ENCODE measurements at regions not wholly inside any gene's neighbourhood (a gene's known extent, or its start where the extent isn't known, plus 50 kb on each side); places are given as distances from the start of the nearest gene placed in this dataset.

DNA sequence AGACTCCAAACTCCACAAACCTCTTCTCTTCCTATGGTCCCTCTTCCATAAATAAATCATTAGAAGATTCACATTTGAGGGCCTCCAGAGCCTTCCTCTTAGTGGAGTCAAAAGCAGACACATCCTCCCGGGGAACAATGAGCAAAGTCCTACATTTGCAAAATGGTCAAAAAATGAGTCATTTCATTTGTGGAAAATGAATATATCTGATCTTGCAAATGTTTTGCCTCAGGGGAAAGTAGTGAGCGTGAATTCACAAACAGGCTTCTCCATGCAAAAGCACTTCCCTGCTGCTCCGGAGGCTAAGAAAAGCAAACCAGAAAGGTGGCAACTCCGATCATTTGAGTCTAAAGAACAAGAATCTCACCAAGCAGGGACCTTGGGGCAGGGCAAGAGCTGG, 86.7 kb upstream of the IQSEC1 start:
- no peak for DNase-seq (ENCODE audit: extremely low read depth, low read depth)

DNA sequence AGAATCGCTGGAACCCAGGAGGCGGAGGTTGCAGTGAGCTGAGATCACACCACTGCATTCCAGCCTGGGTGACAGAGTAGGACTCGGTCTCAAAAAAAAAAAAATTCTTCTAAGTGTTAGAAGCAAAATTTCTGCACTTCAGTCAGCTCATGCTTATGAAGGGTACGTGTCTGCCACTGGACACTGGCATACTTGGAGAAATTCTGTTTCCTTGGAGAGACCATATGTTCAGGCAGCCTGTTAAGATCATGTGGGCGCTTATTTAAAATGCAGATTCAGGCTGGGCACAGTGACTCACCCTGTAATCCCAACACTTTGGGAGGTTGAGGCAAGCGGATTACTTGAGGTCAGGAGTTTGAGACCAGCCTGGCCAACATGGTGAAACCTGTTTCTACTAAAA, 85.6 kb upstream of the IQSEC1 start:
- DNase-seq (ENCODE audit: extremely low read depth, low read depth) = no peak

DNA sequence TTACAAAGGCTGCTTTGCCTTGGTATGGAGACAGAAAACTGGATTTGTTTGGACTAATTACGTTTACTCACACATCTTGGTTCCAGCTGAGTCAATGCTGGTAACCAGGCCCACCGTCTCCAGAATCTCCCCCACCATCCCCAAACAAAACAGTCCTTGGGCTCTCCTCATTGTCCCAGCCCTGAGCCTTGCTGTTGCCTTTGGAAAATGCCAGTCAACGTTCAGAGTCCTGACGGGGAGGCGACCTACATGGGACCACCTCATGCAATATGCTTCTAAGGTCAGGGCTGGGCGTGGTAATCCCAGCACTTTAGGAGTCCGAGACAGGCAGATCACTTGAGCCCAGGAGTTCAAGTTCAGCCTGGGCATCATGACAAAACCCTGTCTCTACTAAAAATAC, 85.2 kb upstream of the IQSEC1 start:
- DNase-seq (ENCODE audit: extremely low read depth, low read depth) = no peak

DNA sequence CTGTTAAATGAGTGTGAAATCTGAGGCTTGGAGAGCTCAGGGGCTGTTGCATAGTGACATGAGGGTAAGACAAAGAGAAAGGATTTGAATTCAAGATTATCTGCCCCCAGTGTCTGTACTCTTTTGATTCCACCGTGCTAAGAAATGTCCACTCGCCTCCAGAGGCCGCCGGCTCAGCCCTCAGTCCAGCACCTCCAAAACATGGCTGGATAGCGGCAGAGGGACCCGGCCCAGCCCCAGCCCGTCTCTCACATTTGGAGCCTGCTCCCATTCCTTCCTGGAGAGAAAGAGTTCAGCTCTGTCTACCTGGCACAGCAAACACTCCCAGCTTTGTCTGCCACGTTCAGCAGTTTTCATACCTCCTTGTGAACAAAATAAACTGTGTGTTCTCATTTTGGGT, 84.8 kb upstream of the IQSEC1 start:
- DNase-seq (ENCODE audit: extremely low read depth, low read depth) = no peak

DNA sequence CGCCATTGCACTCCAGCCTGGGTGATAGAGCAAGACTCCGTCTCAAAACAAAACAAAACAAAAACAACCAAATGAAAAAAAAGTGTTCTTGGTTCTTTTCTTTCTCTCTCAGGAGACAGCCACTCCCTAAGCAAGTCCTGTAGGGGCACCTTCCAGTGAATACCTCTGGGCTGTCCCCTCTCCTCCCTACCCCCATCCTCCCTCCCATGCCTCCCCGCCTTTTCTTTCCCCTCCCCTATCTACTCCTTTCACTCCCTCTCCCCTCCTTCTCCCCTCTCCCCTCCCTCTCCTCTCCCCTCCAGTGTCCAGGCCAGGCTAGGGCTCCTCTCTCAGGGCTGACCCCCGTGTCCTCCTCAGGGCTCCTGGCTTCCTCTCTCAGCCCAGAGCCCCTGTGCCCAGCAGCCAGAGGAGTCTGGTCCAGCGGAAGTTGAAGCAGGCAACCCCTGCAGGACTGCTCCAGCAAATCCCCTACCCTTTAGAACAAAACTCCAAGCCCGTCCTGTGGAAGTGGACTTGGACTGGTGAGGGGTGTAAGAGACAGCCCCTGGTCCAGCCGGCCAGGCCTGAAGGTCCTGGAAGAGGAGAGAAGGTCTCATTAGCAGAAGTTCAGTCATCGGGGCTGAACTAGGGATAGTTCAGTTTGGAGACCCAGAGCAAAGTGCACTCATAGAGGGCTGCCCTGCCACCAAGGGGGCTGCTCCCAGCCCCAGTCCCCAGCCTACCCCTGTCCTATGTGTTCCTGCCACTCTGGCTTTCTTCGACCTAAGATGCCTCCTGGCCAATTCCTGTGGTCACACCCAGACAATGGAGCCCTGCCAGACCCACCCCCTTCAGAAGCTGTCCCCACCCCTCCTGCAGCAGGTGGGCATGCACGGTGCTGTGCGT, 79.8 kb upstream of the IQSEC1 start:
- no peak for DNase-seq (ENCODE audit: extremely low read depth, low read depth)

DNA sequence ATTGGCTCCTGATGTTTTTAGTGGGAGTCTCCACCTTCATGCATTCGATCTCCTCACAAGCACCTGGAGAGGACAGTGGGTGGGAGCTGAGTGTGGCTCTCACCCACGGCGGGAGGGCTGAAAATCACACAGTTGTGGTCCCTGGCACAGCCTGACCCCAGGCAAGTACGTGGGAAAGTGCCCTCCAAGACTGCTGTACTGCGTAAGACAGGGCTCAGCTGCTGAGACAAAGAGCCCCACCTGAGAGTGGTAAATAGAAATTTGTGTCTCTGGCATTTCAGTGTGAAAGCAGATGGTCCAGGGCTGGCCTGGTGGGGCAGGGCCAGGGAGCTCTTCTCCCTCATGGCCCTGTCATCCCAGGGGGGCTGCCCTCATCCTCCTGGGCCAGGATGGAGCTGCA, 77.4 kb upstream of the IQSEC1 start:
- DNase-seq (ENCODE audit: extremely low read depth, low read depth) = no peak

DNA sequence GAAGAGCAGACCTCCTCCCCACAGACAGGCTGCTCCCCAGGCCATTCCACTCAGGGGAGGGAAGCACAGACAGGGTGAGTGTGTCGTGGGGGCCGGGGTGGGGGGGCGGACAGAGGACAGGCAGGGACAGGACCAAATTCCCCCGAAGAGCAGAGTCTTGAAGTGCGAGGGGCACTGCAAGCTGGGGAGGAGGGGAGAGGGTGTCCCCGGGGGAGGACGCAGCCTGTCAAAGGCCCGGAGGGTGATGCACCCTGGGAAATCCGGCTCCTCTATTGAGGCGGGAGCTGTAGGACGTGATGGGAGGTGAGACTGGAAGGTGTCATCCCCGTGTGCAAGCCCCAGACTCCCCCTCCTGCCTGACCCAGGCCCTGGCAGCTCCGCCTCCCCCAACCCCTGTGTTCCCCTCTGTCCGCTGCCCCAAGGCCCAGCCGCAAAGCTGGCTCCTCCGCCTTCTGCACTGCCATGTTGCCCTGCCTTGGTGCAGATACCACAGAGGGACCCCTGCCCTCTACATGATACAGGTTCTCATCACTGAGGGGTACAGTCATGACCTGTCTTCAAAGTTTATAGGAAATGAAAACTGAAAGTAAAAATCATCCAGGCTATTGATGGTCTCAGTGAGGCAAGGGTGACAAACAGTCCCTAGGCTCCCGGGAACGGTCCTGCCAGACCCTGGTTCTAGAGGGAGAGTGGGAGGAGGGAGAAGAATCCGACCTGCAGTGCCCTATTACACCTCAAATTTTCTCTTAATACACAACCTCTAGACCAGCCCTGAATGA, 76.3 kb upstream of the IQSEC1 start:
- no peak for DNase-seq (ENCODE audit: extremely low read depth, low read depth)

DNA sequence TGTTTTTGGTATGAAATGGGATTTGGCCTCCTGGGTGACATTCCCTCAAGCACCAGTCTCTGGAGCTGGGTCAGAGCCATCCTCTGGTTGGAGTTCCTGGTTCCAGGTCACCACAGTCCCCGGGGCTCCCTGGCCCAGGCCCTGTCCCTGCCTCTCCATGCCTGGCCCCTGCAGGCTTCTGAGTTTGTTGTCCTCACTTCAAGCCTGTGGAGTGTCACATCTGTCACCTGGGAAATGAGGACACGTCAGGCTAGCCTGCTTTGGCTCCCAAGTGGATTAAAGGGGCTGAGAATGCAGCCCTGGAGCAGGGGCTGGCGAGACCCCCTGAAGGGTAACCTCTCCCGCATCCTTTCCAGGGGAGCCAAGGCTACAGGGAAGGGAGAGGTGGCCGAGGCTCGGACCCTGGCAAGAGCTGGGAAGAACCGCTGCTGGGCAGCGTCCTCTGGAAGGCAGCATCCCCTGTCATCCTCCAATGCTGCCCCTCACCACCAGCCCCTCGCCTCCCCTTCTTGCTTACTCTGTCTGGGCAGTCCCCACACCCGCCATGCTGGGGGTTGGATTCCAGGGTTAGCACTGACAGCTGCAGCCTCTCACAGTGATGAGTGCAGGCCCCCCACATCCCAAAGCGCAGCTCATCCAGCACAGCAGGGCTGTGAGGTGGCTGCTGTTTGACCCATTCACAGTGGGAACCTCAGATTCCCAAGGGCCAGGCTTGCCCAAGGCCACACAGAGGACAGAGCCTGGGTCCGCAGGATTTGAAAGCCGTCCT, 75.5 kb upstream of the IQSEC1 start:
- DNase-seq (ENCODE audit: extremely low read depth, low read depth) = no peak

DNA sequence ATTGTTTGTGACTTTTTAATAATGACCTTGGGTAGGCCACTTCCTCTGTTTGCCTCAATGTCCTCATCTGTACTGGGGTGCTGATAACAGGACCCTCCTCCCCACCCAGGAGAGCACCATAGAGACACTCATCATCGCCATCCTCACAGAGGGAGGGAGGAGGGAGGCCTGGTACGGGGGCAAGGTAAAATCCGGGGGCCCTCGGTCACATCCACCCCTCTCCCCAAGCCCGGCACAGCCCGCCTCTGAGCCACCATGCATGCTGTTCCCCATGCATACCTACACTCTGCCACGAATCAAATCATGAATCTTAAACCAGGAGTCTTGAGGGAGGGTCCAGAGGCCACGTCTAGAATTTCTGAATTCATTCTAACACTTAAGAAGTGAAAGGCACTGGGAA, 74.9 kb upstream of the IQSEC1 start:
- no peak for DNase-seq (ENCODE audit: extremely low read depth, low read depth)

DNA sequence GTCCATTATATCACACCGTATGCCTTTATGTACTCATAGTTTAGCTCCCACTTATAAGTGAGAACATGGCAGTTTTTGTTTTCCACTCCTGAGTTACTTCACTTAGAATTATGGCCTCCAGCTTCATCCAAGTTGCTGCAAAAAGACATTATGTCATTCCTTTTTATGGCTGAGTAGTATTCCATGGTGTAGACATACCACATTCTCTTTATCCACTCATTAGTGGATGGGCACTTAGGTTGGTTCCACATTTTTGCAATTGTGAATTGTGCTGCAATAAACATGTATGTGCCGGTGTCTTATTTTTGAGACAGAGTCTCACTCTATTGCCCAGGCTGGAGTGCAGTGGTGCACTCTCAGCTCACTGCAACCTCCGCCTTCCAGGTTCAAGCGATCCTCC, 74.1 kb upstream of the IQSEC1 start:
- DNase-seq (ENCODE audit: extremely low read depth, low read depth) = no peak

DNA sequence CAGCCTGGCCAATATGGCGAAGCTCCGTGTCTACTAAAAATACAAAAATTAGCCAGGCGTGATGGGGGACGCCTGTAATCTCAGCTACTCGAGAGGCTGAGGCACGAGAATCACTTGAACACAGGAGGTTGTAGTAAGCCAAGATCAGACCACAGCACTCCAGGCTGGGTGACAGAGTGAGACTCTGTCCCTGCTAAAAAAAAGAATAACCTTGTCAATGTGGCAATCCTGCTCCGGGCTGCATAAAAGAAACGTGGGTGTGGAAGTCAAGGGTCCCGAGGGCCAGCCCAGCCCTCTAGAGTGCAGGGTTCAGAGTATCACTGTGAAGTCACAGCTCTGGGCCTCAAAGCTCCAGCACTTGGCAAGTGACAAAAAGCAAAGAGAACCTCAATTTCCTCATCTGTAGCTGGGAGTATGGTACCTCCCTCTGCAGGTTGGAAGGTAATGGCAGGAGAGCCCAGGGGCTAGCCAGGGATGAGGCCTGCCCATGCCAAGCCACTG, 73.5 kb upstream of the IQSEC1 start:
- DNase-seq (ENCODE audit: extremely low read depth, low read depth) = no peak

DNA sequence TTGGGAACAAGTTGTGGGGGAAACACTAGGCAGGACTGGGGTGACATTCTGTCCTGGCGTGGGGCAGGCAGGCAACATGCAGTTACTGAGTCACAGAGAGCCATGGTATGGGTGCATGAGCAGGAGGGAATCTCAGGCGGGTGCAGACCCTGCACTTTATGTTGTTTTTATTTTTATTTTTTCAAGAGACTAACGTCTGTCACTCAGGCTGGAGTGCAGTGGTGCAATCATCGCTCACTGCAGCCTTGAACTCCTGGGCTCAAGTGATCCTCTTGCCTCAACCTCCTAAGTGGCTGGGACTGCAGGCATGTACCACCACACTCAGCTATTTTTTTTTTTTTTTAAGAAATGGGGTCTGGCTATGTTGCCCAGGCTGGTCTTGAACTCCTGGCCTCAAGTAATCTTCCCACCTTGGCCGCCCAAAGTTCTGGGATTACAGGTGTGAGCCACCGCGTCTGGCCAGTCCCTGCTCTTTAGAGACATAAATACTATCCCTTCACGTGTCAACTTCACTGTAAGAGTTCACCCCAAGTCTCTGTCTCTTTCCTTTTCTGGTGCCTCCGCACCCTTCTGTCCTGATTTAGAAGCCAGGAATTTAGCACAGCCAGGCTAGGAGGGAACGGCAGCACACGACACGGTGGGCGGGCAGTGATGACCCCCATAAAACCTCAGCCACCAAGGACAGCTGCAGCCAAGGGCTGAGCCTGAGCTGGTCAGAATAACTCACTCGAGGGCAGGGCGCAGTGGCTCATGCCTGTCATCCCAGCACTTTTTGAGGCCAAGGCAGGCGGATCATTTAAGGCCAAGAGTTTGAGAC, 72.8 kb upstream of the IQSEC1 start:
- DNase-seq (ENCODE audit: extremely low read depth, low read depth) = no peak

DNA sequence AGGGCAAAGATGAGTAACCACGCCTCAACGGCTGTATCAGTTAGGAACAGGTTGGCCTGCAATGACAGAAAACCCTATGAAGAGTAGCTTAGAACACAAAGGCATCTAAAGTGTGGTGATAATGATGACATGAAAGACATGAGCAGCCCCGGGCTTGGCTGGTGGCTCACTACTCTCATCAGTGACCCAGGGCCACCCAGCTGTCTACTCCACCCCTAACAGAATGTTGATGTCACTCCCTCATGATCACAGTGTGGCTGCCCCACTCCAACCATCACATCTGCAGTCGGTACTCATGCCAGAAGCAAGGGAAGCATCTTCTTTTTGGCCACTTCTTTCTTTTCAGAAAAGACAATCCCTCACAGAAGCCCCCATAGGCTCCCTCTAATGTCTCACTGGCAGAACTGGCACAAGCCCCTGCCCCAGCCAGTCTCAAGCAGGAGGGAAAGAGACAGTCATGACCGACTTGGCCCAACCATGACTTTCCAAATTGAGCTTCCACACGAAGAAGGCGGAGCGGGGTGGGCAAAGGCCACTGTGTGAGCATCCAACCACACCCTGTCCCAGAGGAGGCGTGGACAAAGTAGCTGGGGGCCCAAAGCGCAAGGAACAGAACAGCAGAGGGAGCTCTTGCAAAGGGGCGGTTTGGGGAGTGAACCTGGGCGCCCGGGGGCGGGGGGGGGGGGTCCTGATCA, 72.0 kb upstream of the IQSEC1 start:
- no peak for DNase-seq (ENCODE audit: extremely low read depth, low read depth)

DNA sequence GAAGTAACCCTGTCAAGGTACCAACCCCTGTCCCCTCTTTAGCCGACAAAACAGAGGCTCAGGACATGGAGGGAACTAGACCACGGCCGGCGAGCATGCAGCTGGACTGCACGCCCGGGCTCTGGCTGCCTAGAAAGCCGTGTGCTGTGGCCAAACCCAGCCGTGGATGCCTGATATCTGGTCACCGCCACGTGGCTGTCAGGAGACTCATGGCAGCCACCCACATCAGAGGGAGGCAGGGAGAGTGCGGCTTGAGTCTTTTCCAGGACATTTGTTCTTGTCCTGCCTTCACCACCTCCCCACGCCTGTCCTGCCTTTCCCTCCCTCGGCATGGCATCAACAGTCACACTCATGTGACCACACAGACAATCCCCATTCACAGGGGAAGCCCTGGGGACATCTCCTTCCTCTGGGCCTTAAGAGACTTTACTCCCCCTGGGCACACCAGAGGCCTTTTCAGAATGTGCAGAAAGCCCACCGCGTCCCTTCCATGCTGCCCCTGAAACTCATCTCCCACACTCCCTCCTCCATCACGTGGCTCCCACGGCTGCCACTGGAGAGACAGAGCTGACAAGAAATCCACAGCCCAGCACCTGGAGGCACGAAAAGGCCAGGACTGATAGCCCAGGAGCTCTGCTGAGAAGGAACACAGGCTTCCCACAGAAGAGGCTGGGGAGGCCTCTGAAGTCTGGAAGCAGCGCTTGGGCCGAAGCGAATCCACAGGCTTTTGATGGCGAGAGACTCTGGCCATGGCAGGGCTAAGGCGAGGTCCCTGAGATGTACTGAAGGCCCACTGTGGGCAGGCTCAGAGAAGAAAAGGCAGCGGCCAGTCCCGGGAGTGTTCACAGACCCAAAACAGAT, 71.2 kb upstream of the IQSEC1 start:
- no peak for DNase-seq (ENCODE audit: extremely low read depth, low read depth)

DNA sequence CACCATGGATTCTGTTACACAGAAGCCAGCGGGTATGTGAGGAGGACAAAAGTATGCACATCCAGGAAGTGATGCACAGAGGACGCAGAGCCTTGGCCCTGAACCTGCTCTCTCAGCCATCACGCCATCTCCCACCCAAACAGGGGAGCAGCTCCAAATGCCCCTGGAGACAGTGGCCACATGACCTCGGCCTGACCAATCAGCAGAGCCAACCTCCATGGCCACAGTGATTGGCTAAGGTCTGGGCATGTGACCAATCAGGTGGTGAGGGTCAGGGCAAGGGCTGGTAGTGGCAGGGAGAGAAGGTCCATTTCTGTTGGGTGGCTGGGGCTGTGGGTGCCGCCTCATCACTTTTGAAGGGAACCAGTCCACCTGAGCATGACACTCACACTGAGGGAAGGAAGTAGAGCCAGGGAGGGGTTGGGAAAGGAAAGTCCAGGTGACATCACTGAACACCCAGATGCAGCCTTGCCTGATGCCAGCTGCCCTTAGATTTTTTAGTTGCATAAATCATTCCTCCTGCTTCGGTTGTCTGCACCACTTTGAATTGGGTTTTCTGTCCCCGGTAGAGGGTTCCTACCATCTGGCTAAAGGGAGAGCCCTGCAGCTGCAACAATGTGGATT, 70.3 kb upstream of the IQSEC1 start:
- no peak for DNase-seq (ENCODE audit: extremely low read depth, low read depth)

DNA sequence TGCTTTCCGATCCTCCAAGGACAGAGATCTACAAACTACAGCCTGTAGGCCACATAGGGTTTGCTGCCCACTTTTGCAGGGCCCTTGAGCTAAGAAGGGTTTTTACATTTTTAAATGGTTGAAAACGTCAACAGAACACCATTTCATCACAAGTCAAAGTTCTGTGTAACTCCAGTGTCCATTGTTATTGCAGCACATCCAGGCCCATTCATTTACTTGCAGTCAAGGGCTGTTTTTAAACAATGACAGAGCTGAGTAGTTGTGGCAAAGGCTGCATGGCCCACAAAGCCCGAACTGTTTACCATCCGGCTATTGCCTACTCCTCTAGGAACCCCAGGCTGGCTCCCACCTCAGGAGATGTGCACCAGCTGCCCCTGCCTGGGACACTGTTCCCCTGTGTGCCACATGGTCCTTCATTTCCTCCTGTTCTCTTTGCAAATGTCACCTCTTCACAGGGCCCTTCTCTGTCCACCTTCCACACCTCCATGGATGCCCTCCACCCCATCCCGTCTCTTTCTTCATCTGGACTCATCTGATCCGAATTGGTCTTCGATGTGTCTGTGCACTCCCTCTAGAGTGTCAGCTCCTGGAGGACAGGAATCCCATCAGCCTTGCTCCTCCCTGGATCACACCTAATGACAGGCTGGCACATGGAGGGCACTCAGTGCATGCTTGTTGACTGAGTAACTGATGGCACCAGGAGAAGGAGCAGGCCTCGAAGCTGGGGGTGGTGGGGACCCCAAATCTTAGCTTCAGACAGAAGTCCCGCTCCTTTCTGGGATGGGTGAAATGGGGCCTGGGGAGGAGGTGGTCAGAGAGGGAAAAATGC, 69.5 kb upstream of the IQSEC1 start:
- no peak for DNase-seq (ENCODE audit: extremely low read depth, low read depth)

DNA sequence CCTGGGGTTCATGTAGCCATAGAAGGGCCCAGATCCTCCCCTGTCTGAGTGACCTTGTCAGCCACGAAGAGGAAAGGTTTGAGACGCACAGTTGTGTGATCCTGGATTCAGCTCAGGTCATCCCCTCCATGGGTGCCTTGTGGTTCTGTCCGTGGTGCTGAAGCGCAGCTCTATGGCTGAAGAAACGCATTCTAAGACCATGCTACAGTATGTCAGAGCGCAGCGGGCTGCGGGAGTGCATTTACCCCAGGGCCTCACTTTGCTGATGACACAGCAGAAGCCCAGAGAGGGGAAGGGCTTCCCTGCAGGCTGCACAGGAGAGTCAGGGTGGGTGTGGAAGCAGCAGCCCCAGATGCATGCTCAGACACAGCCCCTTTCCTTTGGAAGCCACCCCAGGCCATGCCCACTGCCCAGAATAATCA, 68.8 kb upstream of the IQSEC1 start:
- DNase-seq (ENCODE audit: extremely low read depth, low read depth) = peak; percentile 18

All from NCI-H460 (cell line).